Muscle of back (tissue), 3 donors: ENCODE measurements at regions not wholly inside any gene's neighbourhood (a gene's known extent, or its start where the extent isn't known, plus 50 kb on each side); places are given as distances from the start of the nearest gene placed in this dataset.
"Not testable (repeated sequence)": the region's sequence is repeated elsewhere in the genome, so short reads cannot be mapped to it uniquely, and the experiment has no call there.

Experiments
- DNase-seq, 3 donors: peaks; one replicate each; pipeline versions ENCODE4 v3.0.0 to v3.0.0-alpha.2; 2013

- no peak for DNase-seq
Observed at GRCh38 chr5:102048940-102049339, 247.1 kb downstream of the SLCO4C1 start.

GRCh38 chr5:102047073-102047472, 249.0 kb downstream of the SLCO4C1 start:
- DNase-seq = not testable (repeated sequence)

GRCh38 chr5:102040326-102040725, 255.8 kb downstream of the SLCO4C1 start:
- no peak for DNase-seq

GRCh38 chr5:102036927-102037326, 259.2 kb downstream of the SLCO4C1 start:
- peak in 1 of 3 donors; percentile 6 for DNase-seq

GRCh38 chr5:102031711-102032110, 264.4 kb downstream of the SLCO4C1 start:
- DNase-seq = no peak

GRCh38 chr5:102018690-102019089, 277.4 kb downstream of the SLCO4C1 start:
- no peak for DNase-seq

GRCh38 chr5:102018279-102018678, 277.8 kb downstream of the SLCO4C1 start:
- DNase-seq = no peak

GRCh38 chr5:102014371-102014770, 281.7 kb downstream of the SLCO4C1 start:
- no peak for DNase-seq

GRCh38 chr5:102010644-102011043, 285.4 kb downstream of the SLCO4C1 start:
- no peak for DNase-seq

- no peak for DNase-seq
Observed at GRCh38 chr5:101997235-101997634, 298.8 kb downstream of the SLCO4C1 start.

GRCh38 chr5:101995585-101995984, 300.5 kb downstream of the SLCO4C1 start:
- no peak for DNase-seq

GRCh38 chr5:101991486-101991885, 304.6 kb downstream of the SLCO4C1 start:
- DNase-seq = no peak

- no peak for DNase-seq
Observed at GRCh38 chr5:101989659-101990058, 306.4 kb downstream of the SLCO4C1 start.

GRCh38 chr5:101977729-101978345, 318.2 kb downstream of the SLCO4C1 start:
- peak; percentile 39 to 68 (median 48) for DNase-seq

- DNase-seq = no peak
Observed at GRCh38 chr5:101976933-101977332, 319.2 kb downstream of the SLCO4C1 start.

- DNase-seq = peak in 1 of 3 donors; percentile 1
Observed at GRCh38 chr5:101969742-101970141, 326.3 kb downstream of the SLCO4C1 start.

- DNase-seq = no peak
Observed at GRCh38 chr5:101966476-101966875, 329.6 kb downstream of the SLCO4C1 start.

- peak in 2 of 3 donors; percentile 6 to 36 for DNase-seq
Observed at GRCh38 chr5:101955891-101956290, 340.2 kb downstream of the SLCO4C1 start.

GRCh38 chr5:101950019-101950418, 346.1 kb downstream of the SLCO4C1 start:
- DNase-seq = no peak

- no peak for DNase-seq
Observed at GRCh38 chr5:101948615-101949014, 347.5 kb downstream of the SLCO4C1 start.

- DNase-seq = no peak
Observed at GRCh38 chr5:101943784-101944183, 352.3 kb downstream of the SLCO4C1 start.

- peak in 2 of 3 donors; percentile 10 to 28 for DNase-seq
Observed at GRCh38 chr5:101942321-101942882, 353.7 kb downstream of the SLCO4C1 start.

- no peak for DNase-seq
Observed at GRCh38 chr5:101937041-101937440, 359.0 kb downstream of the SLCO4C1 start.

GRCh38 chr5:101935086-101935485, 361.0 kb downstream of the SLCO4C1 start:
- DNase-seq = no peak
